ENCODE measurements at regions not wholly inside any gene's neighbourhood (a gene's known extent, or its start where the extent isn't known, plus 50 kb on each side); places are given as distances from the start of the nearest gene placed in this dataset.

GRCh38 chr16:63712725-63713124, 1409.1 kb downstream of the CDH11 start:
- Histone ChIP-seq H3K27ac (ENCODE audit: control insufficient read depth, insufficient read depth, low read length) (no peak overlapping the region), H3K27me3 (ENCODE audit: control insufficient read depth, extremely low read depth, insufficient read depth, low read length) (no peaks in the 10 kb centered on the region), H3K9ac (ENCODE audit: control insufficient read depth, extremely low read depth, insufficient read depth, low read length) (no peak overlapping the region), H3K79me2 (ENCODE audit: control insufficient read depth, insufficient read depth, low read length) (no peaks in the 10 kb centered on the region), H3K9me3 (ENCODE audit: control insufficient read depth, low read depth, low read length) (no peaks in the 10 kb centered on the region), H3K4me1 (ENCODE audit: control insufficient read depth, extremely low read depth, insufficient read depth, low read length) (no peaks in the 10 kb centered on the region), H2AFZ (ENCODE audit: control insufficient read depth, low read length) (no peak overlapping the region), H3K36me3 (ENCODE audit: control insufficient read depth in 2 of 2, extremely low read depth in 1 of 2, insufficient read depth in 2 of 2, low read length in 2 of 2) (no peaks in the 10 kb centered on the region), H3K9me1 (ENCODE audit: control insufficient read depth, extremely low read depth, insufficient read depth, low read length) (no peaks in the 10 kb centered on the region), H4K20me1 (ENCODE audit: control insufficient read depth, extremely low read depth, insufficient read depth, low read length) (no peaks in the 10 kb centered on the region), H3K4me3 (ENCODE audit: control insufficient read depth in 2 of 3, extremely low read depth in 1 of 3, insufficient read depth in 2 of 3, low read depth in 1 of 3, low read length in 3 of 3) (no peak overlapping the region), H3K4me2 (ENCODE audit: control insufficient read depth, extremely low read depth, insufficient read depth, low read depth, low read length) (no peak overlapping the region)
- FAIRE-seq (no peak), DNase-seq (ENCODE audit: low read depth, low spot score) (no peak)
- TF ChIP-seq, protein P1, sequence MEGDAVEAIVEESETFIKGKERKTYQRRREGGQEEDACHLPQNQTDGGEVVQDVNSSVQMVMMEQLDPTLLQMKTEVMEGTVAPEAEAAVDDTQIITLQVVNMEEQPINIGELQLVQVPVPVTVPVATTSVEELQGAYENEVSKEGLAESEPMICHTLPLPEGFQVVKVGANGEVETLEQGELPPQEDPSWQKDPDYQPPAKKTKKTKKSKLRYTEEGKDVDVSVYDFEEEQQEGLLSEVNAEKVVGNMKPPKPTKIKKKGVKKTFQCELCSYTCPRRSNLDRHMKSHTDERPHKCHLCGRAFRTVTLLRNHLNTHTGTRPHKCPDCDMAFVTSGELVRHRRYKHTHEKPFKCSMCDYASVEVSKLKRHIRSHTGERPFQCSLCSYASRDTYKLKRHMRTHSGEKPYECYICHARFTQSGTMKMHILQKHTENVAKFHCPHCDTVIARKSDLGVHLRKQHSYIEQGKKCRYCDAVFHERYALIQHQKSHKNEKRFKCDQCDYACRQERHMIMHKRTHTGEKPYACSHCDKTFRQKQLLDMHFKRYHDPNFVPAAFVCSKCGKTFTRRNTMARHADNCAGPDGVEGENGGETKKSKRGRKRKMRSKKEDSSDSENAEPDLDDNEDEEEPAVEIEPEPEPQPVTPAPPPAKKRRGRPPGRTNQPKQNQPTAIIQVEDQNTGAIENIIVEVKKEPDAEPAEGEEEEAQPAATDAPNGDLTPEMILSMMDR (optimal IDR thresholded peaks at IDR 0.05 in 1 of 3, IDR thresholded peaks at IDR 0.05 in 1 of 3, conservative IDR thresholded peaks at IDR 0.05 in 1 of 3; ENCODE audit: extremely low read depth in 1 of 3, insufficient read depth in 2 of 3, low read length in 3 of 3), result no peak
- TF ChIP-seq EZH2 (IDR thresholded peaks at IDR 0.05; ENCODE audit: low read length), result no peak
- dilution Hi-C loops (cut with MboI; ENCODE audit: extremely low pct_ligation_motif_present, low sequenced_read_pairs), result no loop called here

- Histone ChIP-seq H3K9me1 (ENCODE audit: control insufficient read depth, extremely low read depth, insufficient read depth, low read length) (no peaks in the 10 kb centered on the region), H3K36me3 (ENCODE audit: control insufficient read depth in 2 of 2, extremely low read depth in 1 of 2, insufficient read depth in 2 of 2, low read length in 2 of 2) (no peaks in the 10 kb centered on the region), H3K27ac (ENCODE audit: control insufficient read depth, insufficient read depth, low read length) (no peak overlapping the region), H4K20me1 (ENCODE audit: control insufficient read depth, extremely low read depth, insufficient read depth, low read length) (no peaks in the 10 kb centered on the region), H3K4me3 (ENCODE audit: control insufficient read depth in 2 of 3, extremely low read depth in 1 of 3, insufficient read depth in 2 of 3, low read depth in 1 of 3, low read length in 3 of 3) (no peak overlapping the region), H3K4me2 (ENCODE audit: control insufficient read depth, extremely low read depth, insufficient read depth, low read depth, low read length) (no peak overlapping the region), H3K79me2 (ENCODE audit: control insufficient read depth, insufficient read depth, low read length) (no peaks in the 10 kb centered on the region), H3K9ac (ENCODE audit: control insufficient read depth, extremely low read depth, insufficient read depth, low read length) (no peak overlapping the region), H2AFZ (ENCODE audit: control insufficient read depth, low read length) (no peak overlapping the region), H3K4me1 (ENCODE audit: control insufficient read depth, extremely low read depth, insufficient read depth, low read length) (no peaks in the 10 kb centered on the region), H3K27me3 (ENCODE audit: control insufficient read depth, extremely low read depth, insufficient read depth, low read length) (no peaks in the 10 kb centered on the region), H3K9me3 (ENCODE audit: control insufficient read depth, low read depth, low read length) (no peaks in the 10 kb centered on the region)
- TF ChIP-seq, protein P1 (optimal IDR thresholded peaks at IDR 0.05 in 1 of 3, IDR thresholded peaks at IDR 0.05 in 1 of 3, conservative IDR thresholded peaks at IDR 0.05 in 1 of 3; ENCODE audit: extremely low read depth in 1 of 3, insufficient read depth in 2 of 3, low read length in 3 of 3), result no peak
- TF ChIP-seq EZH2 (IDR thresholded peaks at IDR 0.05; ENCODE audit: low read length), result no peak
- dilution Hi-C loops (cut with MboI; ENCODE audit: extremely low pct_ligation_motif_present, low sequenced_read_pairs), result no loop called here
- no peak for FAIRE-seq
- DNase-seq (ENCODE audit: low read depth, low spot score), result no peak
These were observed 1418.3 kb downstream of the CDH11 start for GRCh38 chr16:63703612-63704011.

All from keratinocyte (primary cell).